ENCODE measurements at regions not wholly inside any gene's neighbourhood (a gene's known extent, or its start where the extent isn't known, plus 50 kb on each side); places are given as distances from the start of the nearest gene placed in this dataset.

DNA sequence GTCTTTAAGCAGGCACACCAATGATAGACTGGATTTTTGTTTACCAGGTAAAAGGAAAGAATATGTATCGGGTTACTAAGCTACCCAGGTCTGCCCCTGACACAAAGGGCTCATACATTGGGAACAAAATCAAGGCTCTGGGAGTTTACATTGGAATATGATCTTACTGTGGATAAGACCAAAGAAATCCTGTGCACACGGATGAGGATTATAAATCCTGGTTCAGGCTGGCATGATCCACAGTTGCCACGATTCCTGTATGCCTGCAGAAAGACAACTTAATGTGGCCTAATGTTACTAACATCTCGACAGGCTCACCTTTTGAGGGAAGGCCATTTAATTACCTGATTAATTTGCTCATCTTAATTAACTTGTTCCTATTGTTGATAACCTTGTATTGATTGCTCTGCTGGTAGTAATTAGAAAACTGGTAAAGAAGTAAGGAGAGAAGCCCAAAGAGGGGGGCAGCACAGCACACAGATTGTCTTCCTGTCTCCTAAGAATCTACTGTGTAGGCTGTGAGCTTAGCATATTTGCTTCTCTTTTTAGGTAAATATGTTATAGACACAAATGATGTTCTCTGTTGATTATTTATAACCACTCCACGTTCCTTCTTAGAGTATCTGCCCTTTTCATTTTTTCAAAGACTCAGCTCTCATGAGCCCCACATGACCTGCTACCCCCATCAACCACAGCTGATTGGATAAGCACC lies 51.0 kb upstream of the TOX3 start:
- Histone ChIP-seq H3K36me3 (no peaks in the 10 kb centered on the region), H3K27ac (no peak overlapping the region), H3K9me3 (no peaks in the 10 kb centered on the region), H3K27me3 (no peaks in the 10 kb centered on the region), H3K4me1 (no peaks in the 10 kb centered on the region), H3K4me3 (no peak overlapping the region)
- ATAC-seq = no peak
- no peak for DNase-seq
- intact Hi-C loops (cut with DNase I) = no loop called here
- TF ChIP-seq, protein P1, sequence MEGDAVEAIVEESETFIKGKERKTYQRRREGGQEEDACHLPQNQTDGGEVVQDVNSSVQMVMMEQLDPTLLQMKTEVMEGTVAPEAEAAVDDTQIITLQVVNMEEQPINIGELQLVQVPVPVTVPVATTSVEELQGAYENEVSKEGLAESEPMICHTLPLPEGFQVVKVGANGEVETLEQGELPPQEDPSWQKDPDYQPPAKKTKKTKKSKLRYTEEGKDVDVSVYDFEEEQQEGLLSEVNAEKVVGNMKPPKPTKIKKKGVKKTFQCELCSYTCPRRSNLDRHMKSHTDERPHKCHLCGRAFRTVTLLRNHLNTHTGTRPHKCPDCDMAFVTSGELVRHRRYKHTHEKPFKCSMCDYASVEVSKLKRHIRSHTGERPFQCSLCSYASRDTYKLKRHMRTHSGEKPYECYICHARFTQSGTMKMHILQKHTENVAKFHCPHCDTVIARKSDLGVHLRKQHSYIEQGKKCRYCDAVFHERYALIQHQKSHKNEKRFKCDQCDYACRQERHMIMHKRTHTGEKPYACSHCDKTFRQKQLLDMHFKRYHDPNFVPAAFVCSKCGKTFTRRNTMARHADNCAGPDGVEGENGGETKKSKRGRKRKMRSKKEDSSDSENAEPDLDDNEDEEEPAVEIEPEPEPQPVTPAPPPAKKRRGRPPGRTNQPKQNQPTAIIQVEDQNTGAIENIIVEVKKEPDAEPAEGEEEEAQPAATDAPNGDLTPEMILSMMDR (IDR thresholded peaks at IDR 0.05) = no peak

DNA sequence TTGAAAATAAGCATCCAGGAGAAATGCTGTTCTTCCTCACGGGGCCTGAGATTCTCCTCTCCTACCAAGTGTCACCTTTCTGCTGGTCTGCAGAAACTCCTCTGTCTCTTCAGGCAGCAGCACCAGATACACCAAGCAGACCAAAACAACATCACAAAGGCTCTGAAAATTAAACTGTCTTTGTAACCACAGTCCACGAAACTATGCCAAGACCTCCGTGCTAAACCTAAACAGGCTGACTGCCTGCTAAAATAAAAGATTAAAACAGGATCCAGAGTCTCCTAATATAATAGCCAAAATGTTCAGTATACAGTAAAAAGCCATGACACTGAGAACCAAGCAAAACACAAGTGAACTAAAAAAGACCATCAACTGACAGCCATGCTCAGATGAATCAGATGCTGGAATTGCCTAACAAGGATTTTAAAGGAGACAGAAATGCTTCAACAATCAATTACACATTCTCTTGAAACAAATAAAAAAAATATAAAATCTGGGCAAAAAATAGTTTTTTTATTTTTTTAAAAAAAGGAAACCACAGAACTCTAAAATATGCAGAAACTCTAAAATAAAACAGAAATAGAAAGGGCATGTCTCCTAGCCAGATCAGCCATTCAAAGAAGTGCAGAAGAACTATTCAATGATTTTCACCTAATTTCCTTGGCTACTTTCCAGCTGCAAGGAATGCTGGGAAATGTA lies 50.3 kb upstream of the TOX3 start:
- no peaks in the 10 kb centered on the region for H3K4me1 ChIP-seq
- H3K9me3 ChIP-seq = no peaks in the 10 kb centered on the region
- no peak overlapping the region for H3K27ac ChIP-seq
- no peaks in the 10 kb centered on the region for H3K27me3 ChIP-seq
- ATAC-seq = no peak
- TF ChIP-seq, protein P1 (IDR thresholded peaks at IDR 0.05) = no peak
- no peak for DNase-seq
- no peaks in the 10 kb centered on the region for H3K36me3 ChIP-seq
- no peak overlapping the region for H3K4me3 ChIP-seq
- intact Hi-C loops (cut with DNase I) = no loop called here

All from upper lobe of right lung (tissue), 1 donor.